ENCODE measurements at regions not wholly inside any gene's neighbourhood (a gene's known extent, or its start where the extent isn't known, plus 50 kb on each side); places are given as distances from the start of the nearest gene placed in this dataset.

- Histone ChIP-seq H3K4me3 (no peak overlapping the region), H3K27ac (no peak overlapping the region)
- TF ChIP-seq CTCF (IDR thresholded peaks at IDR 0.05) = no peak
- no peak for DNase-seq (ENCODE audit: low spot score)
Measured at GRCh38 chr18:22613058-22613690, 195.5 kb upstream of the CTAGE1 start.

- TF ChIP-seq CTCF (IDR thresholded peaks at IDR 0.05) = no peak
- Histone ChIP-seq H3K4me3 (no peak overlapping the region), H3K27ac (no peak overlapping the region)
- no peak for DNase-seq (ENCODE audit: low spot score)
Measured at GRCh38 chr18:22613788-22614187, 196.1 kb upstream of the CTAGE1 start.

GRCh38 chr18:22623513-22623912, 205.8 kb upstream of the CTAGE1 start:
- no peak for DNase-seq (ENCODE audit: low spot score)
- no peak for TF ChIP-seq CTCF (IDR thresholded peaks at IDR 0.05)
- H3K27ac ChIP-seq = no peak overlapping the region
- H3K4me3 ChIP-seq = no peak overlapping the region

- H3K27ac ChIP-seq = no peak overlapping the region
Measured at GRCh38 chr18:22624176-22624575, 206.5 kb upstream of the CTAGE1 start.

GRCh38 chr18:22625406-22625805, 207.7 kb upstream of the CTAGE1 start:
- no peak for TF ChIP-seq CTCF (IDR thresholded peaks at IDR 0.05)
- no peak for DNase-seq (ENCODE audit: low spot score)
- Histone ChIP-seq H3K4me3 (no peak overlapping the region), H3K27ac (no peak overlapping the region)

More at GRCh38 chr18:22624176-22624575, 206.5 kb upstream of the CTAGE1 start:
- no peak for TF ChIP-seq CTCF (IDR thresholded peaks at IDR 0.05)
- H3K4me3 ChIP-seq = no peak overlapping the region
- no peak for DNase-seq (ENCODE audit: low spot score)

- H3K27ac ChIP-seq = no peak overlapping the region
- TF ChIP-seq CTCF (IDR thresholded peaks at IDR 0.05) = no peak
- DNase-seq (ENCODE audit: low spot score) = no peak
- no peak overlapping the region for H3K4me3 ChIP-seq
Measured at GRCh38 chr18:22626771-22627170, 209.1 kb upstream of the CTAGE1 start.

- H3K27ac ChIP-seq = no peak overlapping the region
- no peak for DNase-seq (ENCODE audit: low spot score)
- TF ChIP-seq CTCF (IDR thresholded peaks at IDR 0.05) = no peak
- H3K4me3 ChIP-seq = no peak overlapping the region
Measured at GRCh38 chr18:22627506-22627905, 209.8 kb upstream of the CTAGE1 start.

All from coronary artery (tissue), 2 donors.